ENCODE measurements at regions not wholly inside any gene's neighbourhood (a gene's known extent, or its start where the extent isn't known, plus 50 kb on each side); places are given as distances from the start of the nearest gene placed in this dataset.

- intact Hi-C loops (cut with DNase I), result no loop called here
- H3K9me3 ChIP-seq, result no peaks in the 10 kb centered on the region
- no peak overlapping the region for H3K27ac ChIP-seq
Measured at GRCh38 chr6:122063761-122064160, 335.7 kb upstream of the HSF2 start.

GRCh38 chr6:122066200-122066599 lies 333.3 kb upstream of the HSF2 start:
- TF ChIP-seq CTCF (IDR thresholded peaks at IDR 0.05), result no peak

More at GRCh38 chr6:122063761-122064160, 335.7 kb upstream of the HSF2 start:
- ATAC-seq, result no peak
- no peak for TF ChIP-seq CTCF (IDR thresholded peaks at IDR 0.05)
- Histone ChIP-seq H3K4me3 (no peak overlapping the region), H3K36me3 (no peaks in the 10 kb centered on the region), H3K4me1 (no peaks in the 10 kb centered on the region), H3K27me3 (ENCODE audit: low read depth) (no peaks in the 10 kb centered on the region)
- DNase-seq, result no peak

GRCh38 chr6:122068291-122068769 lies 331.1 kb upstream of the HSF2 start:
- TF ChIP-seq CTCF (IDR thresholded peaks at IDR 0.05), result no peak
- Histone ChIP-seq H3K4me1 (no peaks in the 10 kb centered on the region), H3K27me3 (ENCODE audit: low read depth) (no peaks in the 10 kb centered on the region), H3K4me3 (no peak overlapping the region), H3K36me3 (no peaks in the 10 kb centered on the region), H3K9me3 (no peaks in the 10 kb centered on the region), H3K27ac (no peak overlapping the region)
- ATAC-seq (no peak), DNase-seq (no peak)
- intact Hi-C loops (cut with DNase I), result no loop called here

More at GRCh38 chr6:122066200-122066599, 333.3 kb upstream of the HSF2 start:
- Histone ChIP-seq H3K27me3 (ENCODE audit: low read depth) (no peaks in the 10 kb centered on the region), H3K4me1 (no peaks in the 10 kb centered on the region), H3K4me3 (no peak overlapping the region), H3K9me3 (no peaks in the 10 kb centered on the region), H3K27ac (no peak overlapping the region), H3K36me3 (no peaks in the 10 kb centered on the region)
- intact Hi-C loops (cut with DNase I), result no loop called here
- ATAC-seq (no peak), DNase-seq (no peak)

GRCh38 chr6:122069932-122070331 lies 329.5 kb upstream of the HSF2 start:
- H3K4me3 ChIP-seq, result no peak overlapping the region
- intact Hi-C loops (cut with DNase I), result no loop called here
- ATAC-seq (no peak), DNase-seq (no peak)
- H3K4me1 ChIP-seq, result no peaks in the 10 kb centered on the region
- H3K9me3 ChIP-seq, result no peaks in the 10 kb centered on the region
- no peaks in the 10 kb centered on the region for H3K36me3 ChIP-seq
- TF ChIP-seq CTCF (IDR thresholded peaks at IDR 0.05), result no peak
- H3K27ac ChIP-seq, result no peak overlapping the region
- H3K27me3 ChIP-seq (ENCODE audit: low read depth), result no peaks in the 10 kb centered on the region

- Histone ChIP-seq H3K27ac (no peak overlapping the region), H3K9me3 (no peaks in the 10 kb centered on the region), H3K4me3 (no peak overlapping the region), H3K36me3 (no peaks in the 10 kb centered on the region), H3K27me3 (ENCODE audit: low read depth) (no peaks in the 10 kb centered on the region), H3K4me1 (no peaks in the 10 kb centered on the region)
- TF ChIP-seq CTCF (IDR thresholded peaks at IDR 0.05), result no peak
- ATAC-seq, result no peak
- no peak for DNase-seq
- intact Hi-C loops (cut with DNase I), result no loop called here
Measured at GRCh38 chr6:122072014-122072647, 327.3 kb upstream of the HSF2 start.

All from lower lobe of right lung (tissue), 2 donors.